ENCODE measurements at regions not wholly inside any gene's neighbourhood (a gene's known extent, or its start where the extent isn't known, plus 50 kb on each side); places are given as distances from the start of the nearest gene placed in this dataset.

DNA sequence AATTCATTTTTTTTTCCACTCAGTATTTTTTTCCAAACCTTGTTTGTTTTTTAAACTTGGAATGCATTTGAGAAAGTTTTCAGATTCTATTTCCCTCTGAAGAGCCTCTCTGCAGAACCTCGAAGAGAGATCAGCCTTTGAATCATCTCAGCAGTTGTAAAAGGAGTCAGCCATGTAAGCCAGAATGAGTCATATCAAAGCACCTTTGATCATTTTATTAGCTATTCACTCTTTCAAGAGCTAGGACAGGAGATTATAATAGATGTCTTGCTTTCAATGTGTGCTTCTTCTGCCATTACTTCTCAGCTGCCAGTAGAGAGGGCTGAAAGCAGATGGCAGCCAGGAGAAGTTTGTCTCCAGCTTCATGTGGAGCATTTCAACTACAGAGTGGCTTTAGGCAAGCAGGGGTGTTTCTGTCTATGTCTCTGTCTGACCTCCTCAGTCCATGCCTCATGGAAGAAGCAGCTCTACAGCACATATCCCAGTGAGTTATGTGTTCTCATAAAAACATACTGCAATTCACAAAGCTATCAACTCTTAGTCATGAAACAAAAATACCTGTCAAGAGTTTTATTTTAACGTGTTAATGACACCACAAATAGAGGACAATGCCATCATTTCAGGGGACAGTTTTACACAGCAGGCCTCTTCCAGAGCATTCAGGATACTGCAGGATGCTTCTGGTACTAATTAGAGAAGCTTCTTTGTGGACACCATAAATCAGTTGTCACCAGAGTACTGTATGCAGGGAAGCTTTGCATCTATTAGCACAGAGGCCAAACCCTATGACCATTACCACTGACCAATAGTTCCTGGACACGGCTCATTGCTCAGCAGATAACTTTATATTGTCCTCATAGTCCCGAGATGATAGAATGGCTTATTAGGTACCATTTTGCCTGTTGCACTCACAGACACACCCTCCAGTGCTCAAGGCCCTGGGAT, 94.3 kb downstream of the NHLRC3 start:
- DNase-seq (ENCODE audit: low read depth) = no peak
- no peak overlapping the region for H3K4me3 ChIP-seq (ENCODE audit: low read depth, low read length)
- TF ChIP-seq, protein P1, sequence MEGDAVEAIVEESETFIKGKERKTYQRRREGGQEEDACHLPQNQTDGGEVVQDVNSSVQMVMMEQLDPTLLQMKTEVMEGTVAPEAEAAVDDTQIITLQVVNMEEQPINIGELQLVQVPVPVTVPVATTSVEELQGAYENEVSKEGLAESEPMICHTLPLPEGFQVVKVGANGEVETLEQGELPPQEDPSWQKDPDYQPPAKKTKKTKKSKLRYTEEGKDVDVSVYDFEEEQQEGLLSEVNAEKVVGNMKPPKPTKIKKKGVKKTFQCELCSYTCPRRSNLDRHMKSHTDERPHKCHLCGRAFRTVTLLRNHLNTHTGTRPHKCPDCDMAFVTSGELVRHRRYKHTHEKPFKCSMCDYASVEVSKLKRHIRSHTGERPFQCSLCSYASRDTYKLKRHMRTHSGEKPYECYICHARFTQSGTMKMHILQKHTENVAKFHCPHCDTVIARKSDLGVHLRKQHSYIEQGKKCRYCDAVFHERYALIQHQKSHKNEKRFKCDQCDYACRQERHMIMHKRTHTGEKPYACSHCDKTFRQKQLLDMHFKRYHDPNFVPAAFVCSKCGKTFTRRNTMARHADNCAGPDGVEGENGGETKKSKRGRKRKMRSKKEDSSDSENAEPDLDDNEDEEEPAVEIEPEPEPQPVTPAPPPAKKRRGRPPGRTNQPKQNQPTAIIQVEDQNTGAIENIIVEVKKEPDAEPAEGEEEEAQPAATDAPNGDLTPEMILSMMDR (IDR thresholded peaks at IDR 0.05; ENCODE audit: control insufficient read depth, extremely low read depth, insufficient read depth) = no peak

DNA sequence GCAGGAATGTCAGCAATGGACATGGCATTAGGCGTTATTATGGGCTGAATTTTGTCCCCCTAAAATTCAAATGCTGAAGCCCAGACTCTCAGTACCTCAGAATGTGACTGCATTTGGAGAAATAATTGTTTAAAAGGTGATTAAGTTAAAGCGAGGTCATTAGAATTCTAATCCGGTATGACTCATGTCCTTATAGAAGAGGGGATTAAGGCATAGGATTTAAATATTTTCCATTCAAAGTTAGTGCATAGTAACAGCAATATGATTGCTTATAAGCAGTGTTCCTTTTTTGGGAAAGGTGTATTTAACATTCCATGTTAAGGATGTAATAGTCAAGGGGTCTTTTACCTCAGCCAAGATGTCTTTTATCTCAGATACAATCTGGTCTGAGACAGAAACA, 95.5 kb downstream of the NHLRC3 start:
- TF ChIP-seq, protein P1 (IDR thresholded peaks at IDR 0.05; ENCODE audit: control insufficient read depth, extremely low read depth, insufficient read depth) = no peak
- DNase-seq (ENCODE audit: low read depth) = no peak
- no peak overlapping the region for H3K4me3 ChIP-seq (ENCODE audit: low read depth, low read length)

DNA sequence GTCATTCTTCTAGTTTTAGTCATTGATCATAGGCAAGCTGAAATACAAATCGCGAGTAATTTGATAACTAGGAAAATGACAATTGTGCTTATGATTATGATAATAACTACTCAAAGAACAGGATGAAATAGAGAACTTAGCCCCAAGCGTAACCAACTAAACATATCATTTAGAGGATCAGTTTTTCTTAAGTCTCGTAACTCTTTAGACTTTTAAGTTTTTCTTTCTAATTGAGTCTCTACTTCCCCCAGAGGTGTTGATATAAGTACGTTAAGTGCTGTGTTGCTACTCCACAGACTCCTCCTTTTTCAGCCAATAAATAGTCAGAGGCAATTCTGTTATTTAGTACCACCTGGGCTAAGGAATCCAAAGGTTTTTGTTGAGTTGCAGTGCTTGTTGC, 96.3 kb downstream of the NHLRC3 start:
- no peak for DNase-seq (ENCODE audit: low read depth)
- TF ChIP-seq, protein P1 (IDR thresholded peaks at IDR 0.05; ENCODE audit: control insufficient read depth, extremely low read depth, insufficient read depth) = no peak
- no peak overlapping the region for H3K4me3 ChIP-seq (ENCODE audit: low read depth, low read length)

DNA sequence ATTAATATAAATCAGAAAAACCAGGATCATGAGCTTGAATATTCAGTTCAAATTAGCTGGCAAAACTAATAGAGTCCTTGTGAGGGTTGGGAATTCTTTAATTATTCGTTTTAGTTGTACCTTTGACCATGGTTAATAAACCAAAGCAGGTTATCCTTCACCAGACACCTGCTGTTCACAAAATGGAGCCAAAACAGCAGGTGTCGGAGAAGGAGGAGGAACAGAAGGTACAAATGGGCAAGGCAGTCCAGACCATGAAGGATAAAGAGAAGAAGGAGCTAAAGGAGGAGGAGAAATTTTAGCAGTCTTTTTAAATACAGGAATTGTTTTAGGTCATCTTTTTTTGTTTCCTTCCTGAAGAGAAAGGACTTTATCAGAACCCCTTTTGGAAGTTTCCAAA, 106.1 kb downstream of the NHLRC3 start:
- TF ChIP-seq, protein P1 (IDR thresholded peaks at IDR 0.05; ENCODE audit: control insufficient read depth, extremely low read depth, insufficient read depth) = no peak
- DNase-seq (ENCODE audit: low read depth) = no peak
- H3K4me3 ChIP-seq (ENCODE audit: low read depth, low read length) = no peak overlapping the region

DNA sequence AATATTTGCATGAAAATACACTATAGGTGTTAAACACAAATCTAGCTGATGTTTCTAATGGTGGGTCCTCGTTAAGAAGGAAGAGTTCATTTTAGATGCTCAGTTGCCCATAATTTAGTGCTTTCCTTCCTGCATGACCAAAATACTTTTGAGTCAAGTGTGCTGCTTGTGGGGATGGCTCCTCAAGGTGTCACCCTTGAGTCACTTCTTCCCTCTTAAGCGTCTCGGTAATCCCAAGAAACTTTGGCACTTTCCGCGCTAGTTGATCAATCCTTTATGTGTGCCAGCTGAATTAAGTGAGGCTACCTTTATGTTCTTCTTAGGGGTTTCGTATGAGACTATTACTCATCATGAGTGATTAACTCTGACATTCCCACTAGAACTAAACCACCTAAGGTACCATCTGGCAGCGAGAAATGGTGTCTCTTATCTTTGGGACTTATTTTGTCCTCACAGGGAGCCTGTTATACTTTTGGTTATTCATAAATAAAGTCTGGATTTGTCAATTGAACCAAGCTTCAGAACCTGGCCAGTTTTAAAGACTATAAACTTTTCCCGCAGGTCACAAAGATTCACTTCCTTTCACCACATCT, 106.8 kb downstream of the NHLRC3 start:
- TF ChIP-seq, protein P1 (IDR thresholded peaks at IDR 0.05; ENCODE audit: control insufficient read depth, extremely low read depth, insufficient read depth) = peak; percentile 86
- peak; percentile 28 for DNase-seq (ENCODE audit: low read depth)

DNA sequence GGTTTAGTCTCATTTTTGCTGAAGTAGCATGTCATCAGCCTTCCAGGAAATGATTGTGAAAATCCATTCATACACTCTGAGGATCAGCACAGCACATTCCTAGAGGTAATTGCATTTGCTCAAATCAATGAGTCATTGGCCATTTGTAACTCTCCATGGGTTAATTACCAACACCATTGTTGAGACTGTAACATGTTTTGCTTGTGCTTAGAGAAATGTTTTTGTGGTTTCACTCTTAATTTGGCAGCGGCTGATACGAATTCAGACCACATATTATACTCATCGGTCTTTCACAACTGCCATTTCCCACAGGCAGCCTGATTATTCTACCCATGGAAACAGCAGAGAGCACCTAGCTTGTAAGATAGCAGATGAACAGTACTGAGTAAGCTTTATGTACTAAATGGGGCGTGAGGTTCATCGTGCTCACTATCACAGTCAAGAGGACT, 110.3 kb downstream of the NHLRC3 start:
- H3K4me3 ChIP-seq (ENCODE audit: low read depth, low read length) = no peak overlapping the region
- DNase-seq (ENCODE audit: low read depth) = no peak
- TF ChIP-seq, protein P1 (IDR thresholded peaks at IDR 0.05; ENCODE audit: control insufficient read depth, extremely low read depth, insufficient read depth) = no peak

More for the DNA sequence above, 106.8 kb downstream of the NHLRC3 start:
- H3K4me3 ChIP-seq (ENCODE audit: low read depth, low read length) = no peak overlapping the region
